ENCODE measurements at regions not wholly inside any gene's neighbourhood (a gene's known extent, or its start where the extent isn't known, plus 50 kb on each side); places are given as distances from the start of the nearest gene placed in this dataset.

DNA sequence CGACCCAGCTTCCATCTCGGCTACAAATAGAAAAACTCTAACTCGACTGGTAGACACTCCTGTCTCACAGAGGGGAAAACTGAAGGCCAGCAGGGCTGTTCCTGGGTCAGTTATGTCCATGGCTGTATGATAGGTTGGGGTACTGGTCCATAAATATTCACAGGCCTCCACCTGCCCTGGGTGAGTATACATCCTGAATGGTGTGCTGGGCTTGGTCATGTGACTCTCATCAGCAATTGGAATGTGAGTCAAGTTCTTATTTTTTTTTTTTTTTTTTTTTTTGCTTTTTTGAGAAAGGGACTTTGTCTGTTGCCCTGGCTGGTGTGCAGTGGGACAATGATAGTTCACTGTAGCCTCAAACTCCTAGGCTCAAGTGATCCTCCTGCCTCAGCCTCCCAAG lies 58.3 kb upstream of the NEK6 start:
- DNase-seq (ENCODE audit: low spot score) (no peak), ATAC-seq (no peak)
- intact Hi-C loops (cut with DNase I), result no loop called here

GRCh38 chr9:124202447-124202971 lies 55.2 kb upstream of the NEK6 start:
- ATAC-seq (peak; percentile 86), DNase-seq (ENCODE audit: low spot score) (no peak)
- intact Hi-C loops (cut with DNase I), result no loop called here

DNA sequence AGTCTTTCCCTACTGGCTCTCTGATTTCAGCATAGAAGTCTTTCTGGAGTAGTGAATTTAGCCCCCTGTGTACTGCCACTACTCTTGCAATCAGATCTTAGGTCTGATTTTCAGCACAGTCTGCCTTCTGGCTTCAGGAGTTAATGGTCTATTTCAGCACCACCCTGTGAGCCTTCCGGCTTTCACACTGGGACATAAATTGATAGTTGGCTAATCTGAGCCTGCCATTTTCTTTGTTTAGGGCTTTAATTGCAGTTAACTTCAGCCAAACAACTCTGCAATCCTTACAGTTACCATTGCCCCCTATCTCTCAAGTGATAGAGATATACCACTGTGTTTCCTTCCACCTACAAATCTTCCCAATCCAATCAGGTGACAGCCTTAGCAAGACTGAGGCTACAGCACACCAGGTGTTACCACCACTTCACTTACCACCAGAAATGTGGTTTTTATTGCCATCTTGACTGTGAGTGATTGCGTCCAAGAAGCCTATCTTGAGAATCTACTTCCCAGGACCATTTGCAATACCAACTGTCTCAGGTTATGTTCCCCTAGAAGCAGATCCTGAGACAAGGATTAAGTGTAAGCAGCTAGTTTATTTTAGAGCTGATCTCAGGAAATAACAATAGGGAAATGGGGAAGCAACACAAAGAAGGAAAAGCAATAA lies 51.9 kb upstream of the NEK6 start:
- intact Hi-C loops (cut with DNase I), result no loop called here
- DNase-seq (ENCODE audit: low spot score), result no peak
- ATAC-seq, result no peak

GRCh38 chr9:124206391-124206790 lies 51.4 kb upstream of the NEK6 start:
- DNase-seq (ENCODE audit: low spot score) (no peak), ATAC-seq (no peak)
- intact Hi-C loops (cut with DNase I), result no loop called here

All from sciatic nerve (tissue), 2 donors.